Stomach smooth muscle (tissue), 2 donors: ENCODE measurements at regions not wholly inside any gene's neighbourhood (a gene's known extent, or its start where the extent isn't known, plus 50 kb on each side); places are given as distances from the start of the nearest gene placed in this dataset.

Experiments
- H3K27ac ChIP-seq: one replicate; pipeline ENCODE4 v1.7.0; 2013; ENCODE audit warnings: mild to moderate bottlenecking, low read length, inconsistent platforms
- H3K27me3 ChIP-seq, 2 donors: one replicate each; pipeline ENCODE4 v1.7.0; 2013; ENCODE audit warnings: low read length in 2 of 2; ENCODE audit not compliant: insufficient read depth in 2 of 2, control insufficient read depth in 1 of 2
- H3K36me3 ChIP-seq, 2 donors: one replicate each; pipeline ENCODE4 v1.7.0; 2013; ENCODE audit warnings: low read length in 2 of 2; ENCODE audit not compliant: control insufficient read depth in 2 of 2, insufficient read depth in 2 of 2
- H3K4me1 ChIP-seq: one replicate; pipeline ENCODE4 v1.7.0; 2013; ENCODE audit warnings: low read length; ENCODE audit not compliant: control insufficient read depth, insufficient read depth
- H3K4me3 ChIP-seq, 2 donors: one replicate each; pipeline ENCODE4 v1.7.0; 2013; ENCODE audit warnings: low read length in 2 of 2
- H3K9ac ChIP-seq, 2 donors: one replicate each; pipeline ENCODE4 v1.7.0; 2013; ENCODE audit warnings: low read length in 2 of 2, mild to moderate bottlenecking in 1 of 2
- H3K9me3 ChIP-seq, 2 donors: one replicate each; pipeline ENCODE4 v1.7.0; 2013; ENCODE audit warnings: low read length in 2 of 2; ENCODE audit not compliant: control insufficient read depth in 2 of 2
- donor health status: healthy.
- donor health status: Pancreatic carcinoma.

- Histone ChIP-seq H3K27ac (no peak overlapping the region), H3K9me3 (peaks cover 0 to 2% of the 10 kb centered on the region in 2 donors), H3K4me3 (no peak overlapping the region), H3K4me1 (no peaks in the 10 kb centered on the region), H3K36me3 (no peaks in the 10 kb centered on the region), H3K27me3 (peaks cover 0 to 2% of the 10 kb centered on the region in 2 donors), H3K9ac (no peak overlapping the region)
Observed at GRCh38 chr15:72944565-72944964, 107.7 kb upstream of the NEO1 start.

GRCh38 chr15:72940229-72940622 is 112.0 kb upstream of the NEO1 start:
- Histone ChIP-seq H3K27ac (no peak overlapping the region), H3K4me3 (no peak overlapping the region), H3K27me3 (peaks cover 0 to 2% of the 10 kb centered on the region in 2 donors), H3K36me3 (no peaks in the 10 kb centered on the region), H3K4me1 (no peaks in the 10 kb centered on the region), H3K9ac (no peak overlapping the region), H3K9me3 (no peaks in the 10 kb centered on the region)

DNA sequence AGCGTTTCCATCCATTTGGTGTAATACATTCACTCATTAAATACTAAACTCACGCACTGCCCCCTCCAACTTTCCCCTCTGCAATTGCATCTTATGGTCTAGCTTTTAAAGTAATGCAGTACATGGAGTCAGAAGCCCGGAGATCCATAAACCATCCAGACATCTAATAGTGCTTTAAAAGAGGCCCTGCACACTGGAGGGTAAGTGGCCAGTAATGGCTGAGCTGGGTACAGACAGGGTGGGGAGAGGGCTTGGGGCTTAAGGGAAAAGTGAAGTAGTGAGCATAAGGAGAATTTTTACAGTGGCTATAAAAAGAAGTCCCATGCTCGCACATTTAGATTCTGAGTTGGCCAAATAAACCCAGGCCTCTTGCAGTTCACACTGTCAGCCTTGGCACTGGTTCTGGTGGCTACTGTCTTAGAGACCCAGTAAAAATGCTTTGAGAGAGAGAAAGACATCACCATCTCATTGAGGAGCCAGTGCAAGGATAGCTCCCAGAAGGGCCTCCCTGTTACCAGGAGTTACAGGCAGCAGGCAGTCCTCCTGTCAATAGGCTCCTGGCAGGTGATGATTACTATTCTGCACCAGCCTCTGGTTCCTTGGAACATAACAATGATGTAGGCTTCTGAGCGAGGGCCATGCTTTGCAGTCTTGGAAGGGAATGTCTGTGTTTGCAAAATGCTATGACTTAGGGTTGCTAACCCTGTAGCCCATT is 112.6 kb upstream of the NEO1 start:
- Histone ChIP-seq H3K27ac (no peak overlapping the region), H3K36me3 (no peaks in the 10 kb centered on the region), H3K9me3 (no peaks in the 10 kb centered on the region), H3K4me3 (no peak overlapping the region), H3K27me3 (peaks cover 0 to 2% of the 10 kb centered on the region in 2 donors), H3K9ac (no peak overlapping the region), H3K4me1 (no peaks in the 10 kb centered on the region)

- H3K27me3 ChIP-seq, result no peaks in the 10 kb centered on the region
- no peak overlapping the region for H3K27ac ChIP-seq
- H3K36me3 ChIP-seq, result no peaks in the 10 kb centered on the region
- H3K9ac ChIP-seq, result no peak overlapping the region
- no peak overlapping the region for H3K4me3 ChIP-seq
- no peaks in the 10 kb centered on the region for H3K4me1 ChIP-seq
- no peaks in the 10 kb centered on the region for H3K9me3 ChIP-seq
Observed at GRCh38 chr15:72936691-72937679, 115.3 kb upstream of the NEO1 start.

- H3K4me3 ChIP-seq, result no peak overlapping the region
- H3K9me3 ChIP-seq, result no peaks in the 10 kb centered on the region
- H3K27me3 ChIP-seq, result no peaks in the 10 kb centered on the region
- H3K4me1 ChIP-seq, result no peaks in the 10 kb centered on the region
- H3K27ac ChIP-seq, result no peak overlapping the region
- no peak overlapping the region for H3K9ac ChIP-seq
- no peaks in the 10 kb centered on the region for H3K36me3 ChIP-seq
Observed at GRCh38 chr15:72936237-72936636, 116.0 kb upstream of the NEO1 start.

GRCh38 chr15:72935521-72935920 is 116.7 kb upstream of the NEO1 start:
- H3K4me1 ChIP-seq, result no peaks in the 10 kb centered on the region
- H3K4me3 ChIP-seq, result no peak overlapping the region
- no peaks in the 10 kb centered on the region for H3K36me3 ChIP-seq
- no peak overlapping the region for H3K27ac ChIP-seq
- H3K9ac ChIP-seq, result no peak overlapping the region
- H3K9me3 ChIP-seq, result no peaks in the 10 kb centered on the region
- H3K27me3 ChIP-seq, result no peaks in the 10 kb centered on the region

DNA sequence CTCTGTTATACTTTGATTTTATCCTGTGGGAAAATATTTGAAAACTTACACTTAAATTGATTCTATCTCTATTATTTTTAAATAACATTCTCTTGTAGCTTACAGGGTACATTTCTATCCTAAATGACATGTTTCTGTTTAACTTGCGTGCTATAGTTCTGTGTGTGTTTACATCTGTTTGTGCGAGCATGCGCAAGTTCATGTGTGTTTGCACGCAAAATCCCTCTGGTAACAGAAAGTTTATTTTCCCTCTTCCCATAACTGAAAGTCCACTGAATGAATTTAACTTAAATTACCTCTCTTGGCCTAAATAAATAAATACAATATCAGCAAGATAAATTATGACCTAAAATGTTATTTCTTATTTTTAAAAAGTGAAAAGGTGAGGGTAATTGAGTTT is 117.3 kb upstream of the NEO1 start:
- Histone ChIP-seq H3K4me3 (no peak overlapping the region), H3K9ac (no peak overlapping the region), H3K36me3 (no peaks in the 10 kb centered on the region), H3K9me3 (no peaks in the 10 kb centered on the region), H3K27me3 (no peaks in the 10 kb centered on the region), H3K4me1 (no peaks in the 10 kb centered on the region), H3K27ac (no peak overlapping the region)

DNA sequence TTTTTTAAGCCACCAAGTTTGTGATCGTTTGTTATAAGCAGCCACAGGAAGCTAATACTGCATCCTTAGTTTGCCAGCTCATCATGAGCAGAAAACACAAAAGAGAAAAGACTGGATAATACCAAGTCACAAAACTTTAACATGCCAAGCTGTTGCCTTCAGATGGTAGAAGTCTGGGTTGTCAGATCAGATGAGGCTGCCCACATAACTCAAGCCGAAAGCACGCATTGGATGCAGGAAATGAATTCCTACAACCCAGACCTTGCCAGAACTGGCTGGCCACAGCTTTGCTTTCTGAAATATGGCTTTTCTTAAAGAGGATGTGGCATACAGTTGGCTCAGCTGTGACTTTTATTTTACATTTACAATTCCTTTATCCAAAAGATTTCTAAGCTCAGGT is 118.3 kb upstream of the NEO1 start:
- Histone ChIP-seq H3K9ac (no peak overlapping the region), H3K9me3 (no peaks in the 10 kb centered on the region), H3K36me3 (no peaks in the 10 kb centered on the region), H3K27ac (no peak overlapping the region), H3K4me1 (no peaks in the 10 kb centered on the region), H3K4me3 (no peak overlapping the region), H3K27me3 (no peaks in the 10 kb centered on the region)

- Histone ChIP-seq H3K4me3 (no peak overlapping the region), H3K27ac (no peak overlapping the region), H3K4me1 (no peaks in the 10 kb centered on the region), H3K9me3 (no peaks in the 10 kb centered on the region), H3K27me3 (no peaks in the 10 kb centered on the region), H3K9ac (no peak overlapping the region), H3K36me3 (no peaks in the 10 kb centered on the region)
Observed at GRCh38 chr15:72932472-72932871, 119.8 kb upstream of the NEO1 start.

GRCh38 chr15:72927451-72927850 is 124.8 kb upstream of the NEO1 start:
- no peaks in the 10 kb centered on the region for H3K27me3 ChIP-seq
- H3K9ac ChIP-seq, result no peak overlapping the region
- H3K4me1 ChIP-seq, result no peaks in the 10 kb centered on the region
- H3K9me3 ChIP-seq, result no peaks in the 10 kb centered on the region
- H3K36me3 ChIP-seq, result no peaks in the 10 kb centered on the region
- H3K4me3 ChIP-seq, result no peak overlapping the region
- H3K27ac ChIP-seq, result no peak overlapping the region

- Histone ChIP-seq H3K4me3 (no peak overlapping the region), H3K27me3 (no peaks in the 10 kb centered on the region), H3K36me3 (no peaks in the 10 kb centered on the region), H3K4me1 (no peaks in the 10 kb centered on the region), H3K9me3 (no peaks in the 10 kb centered on the region), H3K9ac (no peak overlapping the region), H3K27ac (no peak overlapping the region)
Observed at GRCh38 chr15:72925661-72926060, 126.6 kb upstream of the NEO1 start.
